GM21423 (cell line): ENCODE measurements at regions not wholly inside any gene's neighbourhood (a gene's known extent, or its start where the extent isn't known, plus 50 kb on each side); places are given as distances from the start of the nearest gene placed in this dataset.
"Not testable (repeated sequence)": the region's sequence is repeated elsewhere in the genome, so short reads cannot be mapped to it uniquely, and the experiment has no call there.

Source experiments
- ATAC-seq: cut with Tn5 transposase; IDR thresholded peaks from one replicate; pipeline ENCODE4 v1.9.1; 2021; ENCODE audit warnings: mild to moderate bottlenecking, moderate library complexity; ENCODE audit not compliant: unreplicated experiment

- ATAC-seq: not testable (repeated sequence)
These were observed 64.8 kb downstream of the B4GALT7 start for GRCh38 chr5:177664737-177665136.

DNA sequence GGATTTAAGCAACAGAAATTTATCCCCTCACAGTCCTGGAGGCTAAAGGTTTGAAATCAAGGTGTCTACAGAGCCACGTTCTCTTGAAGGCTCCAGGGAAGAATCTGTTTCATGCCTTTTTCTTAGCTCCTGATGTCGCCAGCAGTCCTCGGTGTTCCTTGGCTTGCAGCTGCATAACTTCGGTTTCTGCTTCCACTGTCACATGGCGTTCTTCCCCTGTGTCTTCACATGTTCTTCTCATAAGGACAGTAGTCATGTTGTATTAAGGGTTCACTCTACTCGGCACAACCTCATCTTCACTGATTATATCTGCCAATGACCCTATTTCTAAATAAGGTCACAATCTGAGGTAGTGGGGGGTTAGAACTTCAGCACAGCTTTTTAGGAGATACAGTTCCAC is 65.2 kb downstream of the B4GALT7 start:
- not testable (repeated sequence) for ATAC-seq

- ATAC-seq: not testable (repeated sequence)
These were observed 66.0 kb downstream of the B4GALT7 start for GRCh38 chr5:177665960-177666359.

- ATAC-seq: peak; percentile 25
These were observed 71.3 kb downstream of the B4GALT7 start for GRCh38 chr5:177671035-177671754.

DNA sequence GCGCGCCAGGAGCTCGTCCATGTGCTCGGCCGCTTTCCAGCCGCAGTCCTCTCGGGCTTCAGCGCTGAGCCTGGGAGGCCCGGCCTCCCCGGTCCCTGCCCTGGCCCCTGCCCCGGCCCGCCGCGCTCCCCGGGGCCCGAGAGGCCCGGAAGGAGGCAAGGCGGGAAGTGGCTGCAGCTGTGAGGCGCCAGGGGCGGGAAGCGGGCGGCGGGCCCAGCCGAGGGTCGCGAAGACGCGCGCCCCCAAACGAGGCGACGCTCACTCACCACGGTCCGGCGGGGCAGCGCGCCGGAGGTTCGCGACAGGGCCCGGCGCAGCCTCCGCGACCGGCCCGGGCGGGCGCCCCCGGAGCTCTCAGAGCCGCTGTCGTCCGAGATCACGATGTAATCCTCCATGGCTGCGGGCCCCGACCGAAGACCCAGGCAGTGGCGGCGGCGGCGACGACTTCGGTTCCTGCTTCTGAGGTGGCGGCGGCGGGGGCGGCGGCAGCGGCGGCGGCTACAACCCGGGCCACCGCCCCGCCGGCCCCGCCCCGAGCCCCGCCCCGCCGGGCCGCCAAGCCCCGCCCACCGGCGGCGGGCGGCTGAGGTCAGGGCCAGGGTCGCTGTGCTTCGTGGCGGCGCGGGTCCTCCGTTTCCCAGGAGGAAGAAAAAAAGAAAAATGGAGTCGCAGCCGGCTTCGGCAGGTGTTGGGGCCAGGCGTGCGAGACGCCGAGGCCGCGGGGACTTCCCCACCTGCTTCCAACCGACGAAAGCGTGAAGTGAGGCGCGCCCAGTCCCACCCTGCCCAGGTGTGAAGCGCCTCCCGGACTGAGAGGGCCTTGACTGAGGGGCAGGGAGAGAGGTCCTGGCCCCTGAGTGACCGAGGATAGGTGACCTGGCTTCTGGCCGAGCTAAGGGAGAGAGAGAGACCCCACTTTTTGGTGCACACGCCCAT is 72.1 kb downstream of the B4GALT7 start:
- peak; percentile 66 for ATAC-seq
